Esophagus squamous epithelium (tissue), 5 donors: ENCODE measurements at regions not wholly inside any gene's neighbourhood (a gene's known extent, or its start where the extent isn't known, plus 50 kb on each side); places are given as distances from the start of the nearest gene placed in this dataset.
"Not testable (repeated sequence)": the region's sequence is repeated elsewhere in the genome, so short reads cannot be mapped to it uniquely, and the experiment has no call there.

Experiments used
- DNase-seq: peaks from one replicate; lab custom pipeline; 2025; lab: John Stamatoyannopoulos, UW
- H3K27ac ChIP-seq, 4 donors: fragments of 200-600 bp; sonication (generic); one replicate each; pipeline ENCODE4 v1.5.1; 2016 to 2019; ENCODE audit warnings: mild to moderate bottlenecking in 1 of 4
- H3K27me3 ChIP-seq, 4 donors: fragments of 200-600 bp; sonication (generic); 1 replicate in 3 of 4; 2 replicates in 1 of 4; pipeline versions ENCODE4 v1.5.1 to v1.6.0; 2017 to 2021; ENCODE audit warnings: antibody characterized with exemption in 1 of 4
- H3K36me3 ChIP-seq, 3 donors: fragments of 200-600 bp; sonication (generic); one replicate each; pipeline ENCODE4 v1.5.1; 2016 to 2019
- H3K4me1 ChIP-seq, 3 donors: fragments of 200-600 bp; sonication (generic); one replicate each; pipeline ENCODE4 v1.5.1; 2017 to 2019
- H3K4me3 ChIP-seq, 4 donors: fragments of 200-600 bp; sonication (generic); 1 replicate in 3 of 4; 2 replicates in 1 of 4; pipeline ENCODE4 v1.5.1; 2016 to 2019; ENCODE audit warnings: mild to moderate bottlenecking in 2 of 4, moderate library complexity in 1 of 4
- H3K9me3 ChIP-seq, 3 donors: fragments of 200-600 bp; sonication (generic); one replicate each; pipeline ENCODE4 v1.5.1; 2016 to 2019
- POLR2A ChIP-seq, 4 donors: fragments of 450-650 bp; IDR thresholded peaks; one replicate each; pipeline ENCODE4 v1.6.1; 2017; ENCODE audit warnings: antibody characterized with exemption in 4 of 4, mild to moderate bottlenecking in 4 of 4, moderate library complexity in 3 of 4
- WGBS, 2 donors: methylation state at CpG; one replicate each; pipeline ENCODE4 v1.1.5; 2018; 5-methylcytosine and 5-hydroxymethylcytosine counted together
- intact Hi-C: fragments of 100-400 bp; cut with DNase I; formaldehyde crosslinking; loops from one replicate; pipeline ENCODE4 v1.15.0; 2022
- TF ChIP-seq, protein P1 (sequence below), 6 experiments: fragments of 450-650 bp in 4 of 6; fragments of 200-600 bp in 2 of 6; sonication (generic) in 2 of 6; IDR thresholded peaks; one replicate each; pipeline ENCODE4 v1.5.1; 2016 to 2019; ENCODE audit warnings: antibody characterized with exemption in 6 of 6, mild to moderate bottlenecking in 4 of 6, moderate library complexity in 4 of 6
- donor health status: DM: yes; HTN: yes; CAD: no.

GRCh38 chr5:18455521-18455920, 821.3 kb downstream of the TAF11L14 start:
- TF ChIP-seq, protein P1, sequence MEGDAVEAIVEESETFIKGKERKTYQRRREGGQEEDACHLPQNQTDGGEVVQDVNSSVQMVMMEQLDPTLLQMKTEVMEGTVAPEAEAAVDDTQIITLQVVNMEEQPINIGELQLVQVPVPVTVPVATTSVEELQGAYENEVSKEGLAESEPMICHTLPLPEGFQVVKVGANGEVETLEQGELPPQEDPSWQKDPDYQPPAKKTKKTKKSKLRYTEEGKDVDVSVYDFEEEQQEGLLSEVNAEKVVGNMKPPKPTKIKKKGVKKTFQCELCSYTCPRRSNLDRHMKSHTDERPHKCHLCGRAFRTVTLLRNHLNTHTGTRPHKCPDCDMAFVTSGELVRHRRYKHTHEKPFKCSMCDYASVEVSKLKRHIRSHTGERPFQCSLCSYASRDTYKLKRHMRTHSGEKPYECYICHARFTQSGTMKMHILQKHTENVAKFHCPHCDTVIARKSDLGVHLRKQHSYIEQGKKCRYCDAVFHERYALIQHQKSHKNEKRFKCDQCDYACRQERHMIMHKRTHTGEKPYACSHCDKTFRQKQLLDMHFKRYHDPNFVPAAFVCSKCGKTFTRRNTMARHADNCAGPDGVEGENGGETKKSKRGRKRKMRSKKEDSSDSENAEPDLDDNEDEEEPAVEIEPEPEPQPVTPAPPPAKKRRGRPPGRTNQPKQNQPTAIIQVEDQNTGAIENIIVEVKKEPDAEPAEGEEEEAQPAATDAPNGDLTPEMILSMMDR (IDR thresholded peaks at IDR 0.05) = no peak
- TF ChIP-seq POLR2A (IDR thresholded peaks at IDR 0.05) = no peak
- H3K9me3 ChIP-seq = no peaks in the 10 kb centered on the region
- no peak overlapping the region for H3K27ac ChIP-seq
- no peak overlapping the region for H3K4me3 ChIP-seq
- H3K27me3 ChIP-seq = no peaks in the 10 kb centered on the region
- 54 to 66% methylated on average over 2 of the region's 2 CpGs for WGBS, 2 donors
- intact Hi-C loops = no loop called here
- no peaks in the 10 kb centered on the region for H3K4me1 ChIP-seq
- no peaks in the 10 kb centered on the region for H3K36me3 ChIP-seq
- DNase-seq = no peak

DNA sequence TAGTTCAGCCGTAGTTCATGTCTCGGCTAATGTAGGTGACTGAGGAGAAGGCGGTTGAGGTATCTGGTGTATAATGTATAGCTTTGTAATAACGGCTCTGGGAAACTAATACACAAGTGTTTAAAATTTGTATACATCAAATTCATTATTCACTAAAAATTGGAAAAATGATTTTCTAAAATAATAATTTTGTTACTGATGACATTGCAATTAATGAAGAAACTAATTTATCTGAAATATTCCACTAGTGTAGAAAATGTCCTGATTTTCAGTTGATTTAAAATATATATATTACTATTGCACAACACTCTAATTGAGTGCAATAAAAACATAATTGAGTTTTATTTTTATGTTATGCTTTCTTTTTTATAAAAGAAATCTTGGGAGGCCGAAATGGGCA, 823.0 kb downstream of the TAF11L14 start:
- Histone ChIP-seq H3K27me3 (no peaks in the 10 kb centered on the region), H3K4me3 (no peak overlapping the region), H3K36me3 (no peaks in the 10 kb centered on the region), H3K27ac (no peak overlapping the region), H3K4me1 (no peaks in the 10 kb centered on the region), H3K9me3 (no peaks in the 10 kb centered on the region)
- intact Hi-C loops = no loop called here
- DNase-seq = no peak
- TF ChIP-seq, protein P1 (IDR thresholded peaks at IDR 0.05) = no peak
- TF ChIP-seq POLR2A (IDR thresholded peaks at IDR 0.05) = no peak
- 80 to 89% methylated on average over 5 of the region's 5 CpGs for WGBS, 2 donors

GRCh38 chr5:18461766-18462165, 827.5 kb downstream of the TAF11L14 start:
- DNase-seq = no peak

GRCh38 chr5:18465833-18466681, 831.8 kb downstream of the TAF11L14 start:
- no peak overlapping the region for H3K4me3 ChIP-seq
- H3K27me3 ChIP-seq = no peaks in the 10 kb centered on the region
- intact Hi-C loops = no loop called here
- no peak overlapping the region for H3K27ac ChIP-seq
- H3K4me1 ChIP-seq = no peaks in the 10 kb centered on the region
- 58 to 64% methylated on average over 11 of the region's 11 CpGs for WGBS, 2 donors
- no peaks in the 10 kb centered on the region for H3K9me3 ChIP-seq
- no peak for DNase-seq
- H3K36me3 ChIP-seq = no peaks in the 10 kb centered on the region
- TF ChIP-seq, protein P1 (IDR thresholded peaks at IDR 0.05) = peak; percentile 30 to 57 (median 44)
- no peak for TF ChIP-seq POLR2A (IDR thresholded peaks at IDR 0.05)

More at GRCh38 chr5:18461766-18462165, 827.5 kb downstream of the TAF11L14 start:
- Histone ChIP-seq H3K9me3 (no peaks in the 10 kb centered on the region), H3K4me3 (no peak overlapping the region), H3K27ac (no peak overlapping the region), H3K4me1 (no peaks in the 10 kb centered on the region), H3K36me3 (no peaks in the 10 kb centered on the region), H3K27me3 (no peaks in the 10 kb centered on the region)
- TF ChIP-seq, protein P1 (IDR thresholded peaks at IDR 0.05) = no peak
- no peak for TF ChIP-seq POLR2A (IDR thresholded peaks at IDR 0.05)
- intact Hi-C loops = no loop called here
- WGBS, 2 donors = 47 to 67% methylated on average over 1 of the region's 1 CpG

GRCh38 chr5:18466731-18467130, 832.5 kb downstream of the TAF11L14 start:
- no peak for DNase-seq
- H3K27ac ChIP-seq = no peak overlapping the region
- 22 to 24% methylated on average over 1 of the region's 1 CpG for WGBS, 2 donors
- intact Hi-C loops = no loop called here
- H3K4me3 ChIP-seq = no peak overlapping the region
- TF ChIP-seq, protein P1 (IDR thresholded peaks at IDR 0.05) = no peak
- TF ChIP-seq POLR2A (IDR thresholded peaks at IDR 0.05) = no peak
- H3K36me3 ChIP-seq = no peaks in the 10 kb centered on the region
- no peaks in the 10 kb centered on the region for H3K9me3 ChIP-seq
- H3K27me3 ChIP-seq = no peaks in the 10 kb centered on the region
- no peaks in the 10 kb centered on the region for H3K4me1 ChIP-seq

GRCh38 chr5:18471791-18472190, 837.5 kb downstream of the TAF11L14 start:
- H3K36me3 ChIP-seq, H3K9me3 ChIP-seq, DNase-seq, H3K27me3 ChIP-seq, H3K27ac ChIP-seq, intact Hi-C loops, H3K4me1 ChIP-seq, H3K4me3 ChIP-seq: not testable (repeated sequence)
- 96 to 97% methylated on average over 10 to 14 of the region's 15 CpGs for WGBS, 2 donors
